ENCODE measurements at regions not wholly inside any gene's neighbourhood (a gene's known extent, or its start where the extent isn't known, plus 50 kb on each side); places are given as distances from the start of the nearest gene placed in this dataset.

DNA sequence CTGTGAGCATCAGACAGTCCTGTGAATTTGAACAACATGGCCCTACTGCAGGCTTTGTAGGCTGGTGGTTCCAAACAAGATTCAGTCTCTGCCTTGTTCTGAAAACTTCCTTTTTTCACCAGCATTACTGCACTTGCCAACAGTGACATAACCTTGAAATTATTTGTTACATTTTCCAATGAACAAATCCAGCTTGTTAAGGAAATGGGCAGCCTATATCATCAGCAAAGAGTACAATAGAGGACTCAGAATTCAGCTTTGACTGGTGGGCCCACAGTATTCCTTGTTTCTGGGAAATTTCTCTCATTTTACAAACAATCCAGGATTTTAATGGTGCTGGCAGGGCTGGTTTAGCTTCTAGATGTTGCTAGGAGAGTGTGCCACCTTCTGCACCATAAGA is 703.7 kb upstream of the FZD8 start:
- ATAC-seq (ENCODE audit: low read depth): no peak
- H3K9me3 ChIP-seq (ENCODE audit: control insufficient read depth, insufficient read depth, low read length): no peaks in the 10 kb centered on the region
- POLR2A ChIA-PET (ENCODE audit: unreplicated experiment): no interaction called here
- TF ChIP-seq CHD1 (IDR thresholded peaks at IDR 0.05; ENCODE audit: low read depth, low read length) (no peak), CEBPB (IDR thresholded peaks at IDR 0.05; ENCODE audit: low read depth, low read length) (no peak), MAFK (IDR thresholded peaks at IDR 0.05; ENCODE audit: low read depth, low read length) (no peak), SMC3 (IDR thresholded peaks at IDR 0.05; ENCODE audit: low read depth, low read length) (no peak), FOS (IDR thresholded peaks at IDR 0.05; ENCODE audit: low read depth, low read length) (no peak), RFX5 (IDR thresholded peaks at IDR 0.05; ENCODE audit: low read depth, low read length) (no peak), POLR2A (IDR thresholded peaks at IDR 0.05; ENCODE audit: low read depth, low read length) (no peak), RAD21 (IDR thresholded peaks at IDR 0.05; ENCODE audit: low read length) (no peak), MXI1 (IDR thresholded peaks at IDR 0.05; ENCODE audit: borderline replicate concordance, low read depth, low read length) (no peak), MAZ (IDR thresholded peaks at IDR 0.05; ENCODE audit: borderline replicate concordance, low read depth, low read length) (no peak), NFE2L2 (IDR thresholded peaks at IDR 0.05; ENCODE audit: low read depth, low read length) (no peak), RCOR1 (IDR thresholded peaks at IDR 0.05; ENCODE audit: insufficient replicate concordance, low read length) (no peak), BHLHE40 (IDR thresholded peaks at IDR 0.05; ENCODE audit: low read depth, low read length) (no peak)
- TF ChIP-seq, protein P1, sequence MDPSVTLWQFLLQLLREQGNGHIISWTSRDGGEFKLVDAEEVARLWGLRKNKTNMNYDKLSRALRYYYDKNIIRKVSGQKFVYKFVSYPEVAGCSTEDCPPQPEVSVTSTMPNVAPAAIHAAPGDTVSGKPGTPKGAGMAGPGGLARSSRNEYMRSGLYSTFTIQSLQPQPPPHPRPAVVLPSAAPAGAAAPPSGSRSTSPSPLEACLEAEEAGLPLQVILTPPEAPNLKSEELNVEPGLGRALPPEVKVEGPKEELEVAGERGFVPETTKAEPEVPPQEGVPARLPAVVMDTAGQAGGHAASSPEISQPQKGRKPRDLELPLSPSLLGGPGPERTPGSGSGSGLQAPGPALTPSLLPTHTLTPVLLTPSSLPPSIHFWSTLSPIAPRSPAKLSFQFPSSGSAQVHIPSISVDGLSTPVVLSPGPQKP (IDR thresholded peaks at IDR 0.05; ENCODE audit: borderline replicate concordance, low read depth, low read length): no peak
- TF ChIP-seq, protein P2, sequence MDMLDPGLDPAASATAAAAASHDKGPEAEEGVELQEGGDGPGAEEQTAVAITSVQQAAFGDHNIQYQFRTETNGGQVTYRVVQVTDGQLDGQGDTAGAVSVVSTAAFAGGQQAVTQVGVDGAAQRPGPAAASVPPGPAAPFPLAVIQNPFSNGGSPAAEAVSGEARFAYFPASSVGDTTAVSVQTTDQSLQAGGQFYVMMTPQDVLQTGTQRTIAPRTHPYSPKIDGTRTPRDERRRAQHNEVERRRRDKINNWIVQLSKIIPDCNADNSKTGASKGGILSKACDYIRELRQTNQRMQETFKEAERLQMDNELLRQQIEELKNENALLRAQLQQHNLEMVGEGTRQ (IDR thresholded peaks at IDR 0.05; ENCODE audit: low read depth, low read length): no peak
- TF ChIP-seq, protein P3, sequence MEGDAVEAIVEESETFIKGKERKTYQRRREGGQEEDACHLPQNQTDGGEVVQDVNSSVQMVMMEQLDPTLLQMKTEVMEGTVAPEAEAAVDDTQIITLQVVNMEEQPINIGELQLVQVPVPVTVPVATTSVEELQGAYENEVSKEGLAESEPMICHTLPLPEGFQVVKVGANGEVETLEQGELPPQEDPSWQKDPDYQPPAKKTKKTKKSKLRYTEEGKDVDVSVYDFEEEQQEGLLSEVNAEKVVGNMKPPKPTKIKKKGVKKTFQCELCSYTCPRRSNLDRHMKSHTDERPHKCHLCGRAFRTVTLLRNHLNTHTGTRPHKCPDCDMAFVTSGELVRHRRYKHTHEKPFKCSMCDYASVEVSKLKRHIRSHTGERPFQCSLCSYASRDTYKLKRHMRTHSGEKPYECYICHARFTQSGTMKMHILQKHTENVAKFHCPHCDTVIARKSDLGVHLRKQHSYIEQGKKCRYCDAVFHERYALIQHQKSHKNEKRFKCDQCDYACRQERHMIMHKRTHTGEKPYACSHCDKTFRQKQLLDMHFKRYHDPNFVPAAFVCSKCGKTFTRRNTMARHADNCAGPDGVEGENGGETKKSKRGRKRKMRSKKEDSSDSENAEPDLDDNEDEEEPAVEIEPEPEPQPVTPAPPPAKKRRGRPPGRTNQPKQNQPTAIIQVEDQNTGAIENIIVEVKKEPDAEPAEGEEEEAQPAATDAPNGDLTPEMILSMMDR (conservative IDR thresholded peaks at IDR 0.05; ENCODE audit: low read depth, low read length): no peak
- DNase-seq: peak; percentile 52
- BruUV-seq (replicated peaks): no TSS peak
- peak overlapping the region in 1 of 2 experiments; percentile 29; a peak in 1 of 4 replicates for H4K8ac ChIP-seq (ENCODE audit: low read depth in 2 of 2, low read length in 2 of 2)
- H3K27ac ChIP-seq (ENCODE audit: insufficient read depth, low read length): no peak overlapping the region
- H2BK5ac ChIP-seq (ENCODE audit: low read depth, low read length, poor library complexity, severe bottlenecking): no peak overlapping the region
- peak overlapping the region; percentile 12; the same call in 1 of the 2 replicates for H2BK120ac ChIP-seq (ENCODE audit: low read depth, low read length)
- no peaks in the 10 kb centered on the region for H4K20me1 ChIP-seq (ENCODE audit: insufficient read depth, low read length)
- no peak overlapping the region for H3K56ac ChIP-seq (ENCODE audit: extremely low read depth, insufficient read depth, low read length)
- peak overlapping the region; percentile 20; the same call in 1 of the 2 replicates for H4K91ac ChIP-seq (ENCODE audit: insufficient read depth, low read depth, low read length)
- H3K9ac ChIP-seq (ENCODE audit: low read depth, low read length): no peak overlapping the region
- H2AK5ac ChIP-seq (ENCODE audit: low read depth, low read length): no peak overlapping the region
- CTCF ChIA-PET: no interaction called here
- H3K27me3 ChIP-seq (ENCODE audit: control insufficient read depth, insufficient read depth, low read length): no peaks in the 10 kb centered on the region
- H3K18ac ChIP-seq (ENCODE audit: low read depth, low read length): peak overlapping the region; percentile 69; the same call in 1 of the 2 replicates
- dilution Hi-C loops (cut with HindIII; ENCODE audit: low sequenced_read_pairs, unreplicated experiment) (no loop called here), in situ Hi-C loops (cut with MboI; ENCODE audit: low sequenced_read_pairs) (no loop called here), intact Hi-C loops (cut with micrococcal nuclease) (loop anchor here (10.0 kb wide), 2 partner anchors 149 to 701 kb away; partner anchors contain the start of gene FZD8)
- H2BK15ac ChIP-seq (ENCODE audit: low read depth, low read length): no peak overlapping the region
- H3K36me3 ChIP-seq (ENCODE audit: control insufficient read depth, insufficient read depth, low read length): no peaks in the 10 kb centered on the region
- no peak overlapping the region for H3K4me3 ChIP-seq (ENCODE audit: insufficient read depth, low read depth, low read length)
- H3K23ac ChIP-seq (ENCODE audit: low read depth, low read length): no peak overlapping the region
- no peak overlapping the region for H4K5ac ChIP-seq (ENCODE audit: low read depth, low read length)
- H3K4ac ChIP-seq (ENCODE audit: low read depth, low read length): no peak overlapping the region
- H3K14ac ChIP-seq (replicated peaks; ENCODE audit: low read depth, low read length): 0 out of 2 replicates have a peak overlapping the region, but pooled peaks have one; percentile 4
- no peak overlapping the region for H2BK20ac ChIP-seq (ENCODE audit: low read depth, low read length)
- H3K4me1 ChIP-seq (ENCODE audit: control insufficient read depth, insufficient read depth, low read length): peaks cover 11% of the 10 kb centered on the region; the same call in 1 of the 2 replicates
- no peaks in the 10 kb centered on the region for H3K79me1 ChIP-seq (ENCODE audit: low read depth in 1 of 2, low read length in 2 of 2)
- no peaks in the 10 kb centered on the region for H3K9me1 ChIP-seq (ENCODE audit: insufficient read depth, low read length)
- no peak overlapping the region for H2AK9ac ChIP-seq (replicated peaks; ENCODE audit: low read depth, low read length, poor library complexity)
- H2AFZ ChIP-seq (replicated peaks; ENCODE audit: low read length, poor library complexity): no peak overlapping the region
- H3K4me2 ChIP-seq (ENCODE audit: low read depth, low read length): no peak overlapping the region

Measured in IMR-90 (cell line).